PC-3 (cell line): ENCODE measurements at regions not wholly inside any gene's neighbourhood (a gene's known extent, or its start where the extent isn't known, plus 50 kb on each side); places are given as distances from the start of the nearest gene placed in this dataset.

Source experiments
- EZH2 ChIP-seq: fragments of 300-600 bp; sonication (generic); IDR thresholded peaks from one replicate; pipeline ENCODE4 v1.6.1; 2017; ENCODE audit warnings: antibody characterized with exemption, mild to moderate bottlenecking, low read length; ENCODE audit not compliant: unreplicated experiment
- TF ChIP-seq, protein P1 (sequence below): fragments of 300-600 bp; sonication (generic); conservative IDR thresholded peaks from 2 replicates; pipeline ENCODE4 v1.5.1; 2017; ENCODE audit warnings: antibody characterized with exemption, low read depth, mild to moderate bottlenecking, low read length

DNA sequence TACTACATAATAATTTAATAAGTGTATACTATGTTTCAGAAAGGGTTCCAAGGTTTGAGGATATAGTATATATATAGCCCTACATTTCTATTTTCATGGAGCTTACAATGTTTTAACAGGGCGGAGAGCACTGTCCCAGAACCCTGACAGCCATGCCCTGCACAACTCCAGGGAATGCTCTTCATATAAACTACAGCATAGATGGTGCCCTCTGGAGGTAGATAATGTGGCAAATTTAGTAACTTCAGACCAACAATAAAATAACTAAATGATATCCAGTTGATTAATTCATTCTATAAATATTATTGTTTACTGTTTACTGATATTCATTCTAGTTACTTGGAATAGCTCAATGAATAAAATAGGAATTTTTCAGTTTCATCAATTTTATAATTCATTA is 693.7 kb upstream of the CCDC179 start:
- TF ChIP-seq, protein P1, sequence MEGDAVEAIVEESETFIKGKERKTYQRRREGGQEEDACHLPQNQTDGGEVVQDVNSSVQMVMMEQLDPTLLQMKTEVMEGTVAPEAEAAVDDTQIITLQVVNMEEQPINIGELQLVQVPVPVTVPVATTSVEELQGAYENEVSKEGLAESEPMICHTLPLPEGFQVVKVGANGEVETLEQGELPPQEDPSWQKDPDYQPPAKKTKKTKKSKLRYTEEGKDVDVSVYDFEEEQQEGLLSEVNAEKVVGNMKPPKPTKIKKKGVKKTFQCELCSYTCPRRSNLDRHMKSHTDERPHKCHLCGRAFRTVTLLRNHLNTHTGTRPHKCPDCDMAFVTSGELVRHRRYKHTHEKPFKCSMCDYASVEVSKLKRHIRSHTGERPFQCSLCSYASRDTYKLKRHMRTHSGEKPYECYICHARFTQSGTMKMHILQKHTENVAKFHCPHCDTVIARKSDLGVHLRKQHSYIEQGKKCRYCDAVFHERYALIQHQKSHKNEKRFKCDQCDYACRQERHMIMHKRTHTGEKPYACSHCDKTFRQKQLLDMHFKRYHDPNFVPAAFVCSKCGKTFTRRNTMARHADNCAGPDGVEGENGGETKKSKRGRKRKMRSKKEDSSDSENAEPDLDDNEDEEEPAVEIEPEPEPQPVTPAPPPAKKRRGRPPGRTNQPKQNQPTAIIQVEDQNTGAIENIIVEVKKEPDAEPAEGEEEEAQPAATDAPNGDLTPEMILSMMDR, result peak; percentile 61
- TF ChIP-seq EZH2, result no peak
